ENCODE measurements at regions not wholly inside any gene's neighbourhood (a gene's known extent, or its start where the extent isn't known, plus 50 kb on each side); places are given as distances from the start of the nearest gene placed in this dataset.
A peak's percentile ranks its signal among the peaks of the same experiment; 100 is the strongest.

DNA sequence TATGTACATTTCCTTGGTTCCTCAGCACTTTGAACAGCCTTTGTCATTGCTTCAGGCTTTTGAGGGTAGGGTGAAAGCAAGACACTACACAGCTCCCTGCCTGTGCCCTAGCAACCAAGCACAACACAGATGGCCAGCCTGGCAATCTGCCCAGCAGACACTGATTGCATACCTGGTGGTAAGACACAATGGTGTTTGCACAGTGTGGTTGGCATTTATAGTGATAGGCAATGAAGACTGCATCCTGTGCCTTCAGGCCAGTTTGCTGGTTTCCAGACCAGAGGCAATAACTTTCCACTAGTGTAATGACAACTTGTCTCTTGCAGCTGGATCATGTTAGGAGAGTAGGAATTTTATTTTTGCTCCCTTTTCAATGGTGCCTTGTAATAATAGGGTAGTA, 144.5 kb upstream of the TNC start:
- DNase-seq: no peak

DNA sequence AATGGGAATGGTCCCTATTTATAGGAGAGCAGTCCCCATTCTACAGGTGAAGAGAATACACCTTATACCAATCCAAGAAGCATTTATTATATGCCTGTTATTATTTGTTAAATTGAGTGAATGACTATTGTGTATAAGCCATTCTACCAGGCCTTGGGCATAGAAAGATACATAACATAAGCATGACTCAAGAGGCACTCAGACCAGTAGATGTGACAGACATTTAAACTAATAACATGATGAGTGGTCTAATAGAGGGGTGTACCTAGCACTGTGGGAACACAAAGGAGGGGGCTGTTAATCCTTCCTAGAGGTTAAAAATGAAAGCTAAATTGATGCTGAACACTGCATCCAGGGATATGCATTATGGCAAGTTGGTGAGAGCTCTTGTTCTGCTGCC, 145.0 kb upstream of the TNC start:
- no peak for DNase-seq

DNA sequence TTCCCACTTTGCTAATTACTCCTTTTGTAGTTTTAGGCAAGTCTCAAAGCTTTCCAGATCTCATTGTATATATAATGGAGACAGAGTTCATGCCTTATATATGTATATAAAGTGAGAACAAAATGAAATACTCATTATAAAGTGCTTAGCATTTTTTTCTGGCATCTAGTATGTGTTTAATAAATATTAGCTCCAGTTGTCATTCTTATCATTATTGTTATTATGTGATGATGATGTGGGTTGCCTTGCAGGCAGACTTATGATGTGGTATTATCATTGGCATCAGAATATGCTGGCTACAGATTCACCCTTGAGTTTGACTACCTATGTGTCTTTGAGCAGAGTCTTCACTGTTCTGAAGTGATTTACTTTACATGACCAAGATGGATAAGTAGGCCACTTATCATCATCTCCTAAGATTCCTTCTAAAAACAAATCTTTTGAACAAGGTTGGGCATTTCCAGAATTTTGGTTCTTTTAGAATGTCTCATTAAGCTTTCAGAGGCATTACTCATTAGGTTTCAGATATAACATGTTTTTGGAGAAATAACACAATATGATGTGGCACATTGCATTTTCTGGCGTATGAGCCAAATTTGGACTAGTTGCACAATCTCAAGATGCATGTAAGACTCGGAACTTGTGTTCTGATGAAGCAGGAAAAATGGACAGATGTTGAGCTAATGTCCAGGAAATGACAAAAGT, 145.6 kb upstream of the TNC start:
- no peak for DNase-seq

DNA sequence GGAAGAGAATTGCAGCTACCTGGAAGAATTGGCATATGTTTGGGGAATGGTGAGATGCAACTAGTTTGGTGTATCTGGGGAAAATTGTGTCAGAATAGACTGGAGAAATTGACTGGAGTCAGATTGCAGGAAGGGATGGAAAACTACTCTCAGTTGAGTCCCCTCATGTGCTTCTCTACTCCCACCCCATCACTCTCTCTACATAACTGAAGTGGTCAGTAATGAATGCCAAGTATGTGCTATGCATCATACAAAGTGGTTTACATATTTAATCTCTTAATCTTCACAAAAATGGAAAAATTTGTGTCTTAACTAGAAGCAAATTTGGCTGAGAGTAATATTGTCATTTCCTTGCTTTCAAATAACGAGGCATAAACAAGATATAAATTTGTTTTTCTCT, 146.4 kb upstream of the TNC start:
- no peak for DNase-seq

DNA sequence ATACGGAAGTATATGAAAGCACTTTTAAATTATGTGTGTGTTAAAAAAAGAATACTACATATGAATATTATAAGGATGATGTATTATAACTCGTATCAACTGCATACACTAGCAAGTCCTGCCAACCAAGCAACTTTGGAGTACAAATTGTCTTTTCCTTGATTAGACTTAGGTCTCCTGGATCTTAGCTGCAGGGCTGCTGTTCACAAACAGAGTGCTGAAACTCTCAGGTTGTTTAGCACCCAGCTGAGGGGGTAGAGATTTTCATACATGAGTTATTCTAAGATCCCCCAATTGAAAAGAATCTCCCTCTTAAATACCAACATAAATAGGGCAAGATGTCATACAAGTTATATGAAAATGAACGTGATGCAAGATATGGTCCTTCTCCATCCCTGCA, 149.8 kb upstream of the TNC start:
- DNase-seq: no peak

DNA sequence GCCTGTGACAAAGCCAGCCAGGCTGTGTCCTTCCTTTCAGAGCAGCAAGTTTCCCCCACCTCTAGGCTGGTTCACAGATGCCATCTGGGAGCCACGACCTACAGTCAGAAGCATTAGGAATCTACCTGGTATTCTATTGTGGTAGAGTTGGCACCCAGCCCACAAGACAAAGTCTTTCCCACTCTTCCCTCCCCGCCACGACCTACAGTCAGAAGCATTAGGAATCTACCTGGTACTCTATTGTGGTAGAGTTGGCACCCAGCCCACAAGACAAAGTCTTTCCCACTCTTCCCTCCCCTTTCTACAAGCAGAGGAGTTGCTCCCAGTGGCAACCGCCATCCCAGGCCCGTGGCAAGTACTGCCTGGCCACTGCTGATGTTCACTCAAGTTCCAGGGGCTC, 157.8 kb upstream of the TNC start:
- no peak for DNase-seq

DNA sequence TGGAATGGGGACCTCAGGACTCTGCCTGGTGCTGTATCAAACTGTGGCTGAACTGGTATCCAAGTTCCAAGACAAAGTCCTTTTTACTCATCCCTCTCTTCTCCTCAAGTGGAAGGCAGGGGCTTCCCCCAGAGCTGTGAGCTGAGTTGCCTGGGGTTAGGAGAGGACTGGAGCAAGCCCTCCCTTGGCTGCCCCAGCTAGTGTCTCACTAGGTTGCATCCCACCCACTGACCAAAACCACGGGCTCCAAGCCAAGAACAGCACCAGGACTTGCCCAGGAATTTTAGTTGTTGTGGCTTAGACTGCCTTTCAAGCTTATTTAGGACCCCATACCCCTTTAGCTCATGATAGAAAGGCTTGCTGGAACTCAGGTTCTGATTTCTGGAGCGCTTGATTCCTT, 158.7 kb upstream of the TNC start:
- no peak for DNase-seq

DNA sequence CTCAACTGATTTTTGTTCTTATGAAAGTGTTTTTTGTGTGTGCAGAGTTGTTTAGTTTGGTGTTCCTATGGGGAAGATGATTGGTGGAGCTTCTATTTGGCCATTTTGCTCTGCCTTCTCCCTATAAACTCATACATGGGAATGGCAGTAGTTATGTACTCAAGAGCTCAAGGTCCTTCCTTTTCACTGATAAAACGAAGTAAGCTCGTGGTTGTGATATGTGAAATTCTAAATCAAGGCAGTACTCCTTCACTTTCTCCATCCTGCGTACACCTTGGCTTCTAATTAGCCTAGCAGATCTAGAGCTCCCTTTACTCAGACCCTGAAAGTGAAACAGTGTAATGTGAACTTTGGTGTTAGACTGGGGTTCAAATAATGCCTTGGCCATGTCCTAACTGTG, 159.3 kb upstream of the TNC start:
- no peak for DNase-seq

DNA sequence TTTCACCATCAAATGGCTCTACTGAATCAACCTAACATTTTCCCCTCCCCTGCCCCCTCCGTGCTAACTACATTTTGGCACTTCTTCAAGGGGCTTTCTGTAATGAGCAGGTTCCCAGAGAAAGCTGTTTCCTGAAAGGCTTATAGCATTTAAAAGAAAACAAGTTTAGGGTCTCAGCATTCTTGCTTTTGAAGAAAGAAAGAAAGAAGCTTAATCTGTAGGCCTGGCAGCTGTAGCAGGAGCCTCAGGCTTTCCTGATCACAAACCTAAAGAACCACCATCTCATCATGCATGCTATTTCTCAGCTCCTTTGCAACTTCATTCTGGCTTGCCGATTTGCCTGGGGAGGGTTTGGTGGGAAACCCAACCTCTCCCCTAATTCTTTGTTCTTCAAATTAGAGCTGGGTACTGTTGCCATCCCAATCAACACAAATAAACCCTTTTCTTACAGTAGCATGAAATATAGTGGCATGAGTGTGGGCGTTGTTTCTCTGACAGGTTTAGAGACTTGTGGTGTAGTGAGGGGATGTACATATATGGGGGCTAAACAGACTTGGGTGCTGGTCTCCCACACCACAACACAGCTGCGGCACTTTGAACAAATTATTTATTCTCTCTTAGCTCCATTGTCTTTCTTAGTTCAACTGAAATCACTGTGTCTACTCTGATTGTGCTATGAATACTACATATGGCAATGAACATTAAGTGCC, 160.5 kb upstream of the TNC start:
- no peak for DNase-seq

DNA sequence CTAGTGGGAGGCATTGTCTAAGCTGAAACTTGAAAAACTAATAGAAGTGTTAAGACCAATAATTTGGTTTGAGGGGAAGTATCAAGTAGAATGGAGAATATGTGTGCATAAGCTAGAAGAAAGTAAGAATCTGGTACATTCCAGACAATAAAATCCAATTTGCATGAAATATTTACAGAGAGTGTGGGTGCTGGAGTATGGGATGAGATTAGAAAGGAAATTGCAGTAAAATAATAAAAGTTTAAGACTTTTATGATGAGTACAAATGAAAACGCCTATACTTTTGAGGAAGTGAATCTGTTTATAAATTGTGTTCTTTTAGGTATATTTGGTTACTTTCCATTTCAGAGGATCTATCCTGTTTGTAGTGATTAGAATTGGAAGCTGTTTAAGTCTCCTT, 165.4 kb upstream of the TNC start:
- no peak for DNase-seq

DNA sequence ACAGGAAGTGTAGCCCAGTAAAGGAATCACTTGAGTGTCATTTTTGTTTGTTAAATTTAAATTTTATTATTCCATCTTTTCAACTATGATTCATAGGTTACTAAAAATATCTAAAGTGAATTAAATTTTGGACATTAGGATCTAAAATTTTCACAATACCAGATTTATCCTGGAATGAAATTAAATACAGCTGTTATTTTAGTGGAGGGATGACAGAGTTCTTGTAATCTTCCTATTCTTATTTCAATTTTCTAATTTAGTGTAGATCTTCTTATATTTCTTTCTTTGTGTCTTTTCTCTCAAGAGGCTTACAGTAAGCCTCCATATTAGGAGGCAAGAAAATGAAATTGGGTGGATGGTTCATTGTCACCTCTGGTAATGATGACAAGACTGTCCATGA, 167.9 kb upstream of the TNC start:
- no peak for DNase-seq

DNA sequence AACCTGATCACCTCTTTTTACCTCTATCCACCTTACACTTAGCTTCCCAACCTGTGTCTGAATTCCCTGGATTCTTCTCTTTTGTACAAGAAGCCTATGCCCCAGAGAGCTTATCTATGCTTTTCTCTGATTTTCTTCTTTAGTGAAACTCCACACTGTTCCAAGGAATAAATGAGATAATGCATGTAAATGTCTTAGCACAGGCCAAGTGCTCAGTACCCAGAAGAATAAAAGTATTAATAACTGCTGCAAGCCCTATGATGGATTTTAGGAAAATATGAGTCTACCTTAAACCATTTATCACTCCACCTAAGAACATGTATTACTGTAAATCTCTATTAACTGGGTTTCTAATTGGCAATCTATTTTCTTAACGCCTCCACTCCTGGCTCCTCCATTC, 168.5 kb upstream of the TNC start:
- no peak for DNase-seq

DNA sequence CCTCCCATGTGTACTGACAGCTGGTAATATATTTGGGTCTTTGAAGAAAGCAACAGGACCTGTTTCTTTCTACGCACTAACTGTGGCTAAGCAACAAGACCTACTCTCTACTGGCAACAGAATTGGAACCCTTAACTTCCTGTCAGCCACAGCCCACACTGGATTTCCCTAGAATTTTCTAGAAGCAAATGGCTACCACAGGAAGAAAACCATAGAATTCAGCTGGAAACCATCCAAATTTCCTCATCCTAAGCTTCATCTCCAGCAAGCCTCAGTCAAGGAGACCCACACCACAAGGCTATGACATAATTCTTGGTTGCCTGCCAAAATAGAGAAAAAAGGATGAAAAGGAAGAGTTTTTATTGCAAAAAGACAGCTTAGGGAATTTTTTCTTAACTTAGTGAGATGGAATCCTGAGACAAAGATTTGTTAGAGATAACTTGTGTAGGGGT, 171.8 kb upstream of the TNC start:
- DNase-seq: no peak

DNA sequence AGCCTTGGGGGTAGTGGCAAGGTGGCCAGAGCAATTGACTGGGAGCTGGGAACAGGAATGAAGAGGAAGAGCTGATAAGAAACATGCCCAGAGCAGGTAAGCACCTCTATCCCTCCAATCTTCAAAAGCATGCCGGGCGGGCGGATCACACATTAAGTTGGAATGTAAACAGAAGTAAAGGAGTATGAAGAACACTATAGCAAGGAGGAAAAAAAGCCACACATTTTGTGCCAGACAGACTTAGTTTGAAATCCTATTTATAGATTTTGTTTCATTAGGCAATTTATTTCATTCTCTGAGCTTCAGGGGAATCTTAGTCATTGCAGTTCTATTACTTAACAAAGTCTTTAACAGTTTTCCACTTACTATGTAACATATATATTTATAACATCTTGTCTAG, 173.9 kb upstream of the TNC start:
- DNase-seq: no peak

DNA sequence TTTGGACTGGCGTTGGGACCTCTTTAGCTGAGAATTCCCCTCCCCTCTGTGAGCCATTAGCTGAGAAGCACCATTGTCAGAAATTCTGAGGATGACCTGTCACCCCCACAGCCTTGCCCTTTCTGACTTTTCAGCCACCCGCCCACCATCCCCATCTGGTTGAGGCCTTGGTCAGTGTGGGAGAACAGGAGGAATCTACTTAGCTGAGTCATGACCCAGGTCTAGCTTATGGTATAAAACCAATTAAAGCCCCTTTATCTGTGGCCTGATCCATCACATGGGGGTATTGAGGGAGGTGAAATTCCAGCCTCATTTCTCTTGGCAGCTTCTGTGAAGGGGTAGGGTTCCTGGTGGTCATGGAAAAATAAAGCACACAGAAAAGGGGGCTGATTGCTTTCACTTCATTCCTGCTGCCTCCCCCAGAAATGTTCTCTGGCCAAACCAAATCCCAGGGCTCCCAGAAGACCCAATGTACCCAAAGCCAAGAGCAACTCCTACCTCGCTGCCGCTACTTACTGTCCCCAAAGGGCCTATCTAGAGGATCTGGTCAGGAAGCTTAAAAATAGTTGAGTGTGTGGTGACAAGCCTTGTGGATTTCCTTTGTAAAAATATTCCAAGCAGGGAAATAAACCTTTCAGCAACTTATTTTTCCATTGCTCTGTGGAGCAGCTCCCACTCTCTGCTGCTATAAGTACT, 174.8 kb upstream of the TNC start:
- DNase-seq: no peak

DNA sequence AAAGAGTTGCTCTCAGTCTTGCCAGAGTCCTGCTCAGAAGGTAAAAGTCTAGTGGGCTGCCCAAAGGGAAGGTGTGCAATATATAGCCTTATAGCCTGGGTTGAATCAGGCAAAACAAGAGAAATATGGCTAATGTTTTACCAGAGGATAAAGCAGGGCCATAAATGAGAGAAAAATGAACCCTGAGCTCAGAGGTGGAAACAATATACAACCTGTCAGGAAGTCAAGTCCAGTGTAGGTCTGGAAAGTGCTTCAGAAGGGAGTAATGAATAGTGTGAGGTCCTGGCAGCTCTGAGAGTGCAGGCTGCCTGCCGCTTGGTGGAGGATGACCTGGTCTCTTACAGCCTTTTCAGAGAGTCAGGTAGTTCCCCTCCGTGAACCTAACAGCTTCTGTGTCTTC, 177.8 kb upstream of the TNC start:
- no peak for DNase-seq

DNA sequence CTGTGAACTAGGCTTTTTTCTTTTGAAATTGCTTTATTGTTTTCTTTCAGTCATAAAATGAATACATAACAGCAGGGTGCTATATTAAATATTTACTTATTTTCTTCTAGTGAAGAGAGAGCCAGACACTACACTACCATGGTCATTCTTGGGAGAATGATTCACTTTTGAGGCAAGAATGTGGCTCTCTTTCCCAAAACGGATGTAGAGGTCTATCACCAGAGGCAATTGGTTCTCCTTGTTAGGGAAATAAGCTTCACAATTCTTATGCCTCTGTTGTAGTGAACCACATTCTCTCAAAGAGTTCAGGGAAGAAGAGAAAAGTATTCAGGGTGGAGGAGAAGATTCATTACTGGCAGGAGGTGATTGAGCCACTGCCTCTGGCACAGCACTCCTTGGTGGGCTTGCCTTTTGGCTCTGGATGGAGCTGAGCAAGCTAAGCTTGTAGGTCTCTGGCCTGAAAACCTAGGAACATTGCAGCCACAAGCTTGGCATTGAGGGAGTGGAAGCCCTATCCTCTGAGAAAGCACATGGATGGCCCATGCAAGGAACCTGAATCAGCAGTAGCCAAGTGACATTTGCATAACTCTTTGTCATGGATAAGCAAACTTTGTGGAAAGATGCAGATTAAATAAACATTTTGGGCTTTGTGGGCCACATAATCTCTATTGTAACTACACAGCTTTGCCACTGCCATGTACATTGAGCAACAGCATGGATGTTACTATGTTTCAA, 179.0 kb upstream of the TNC start:
- no peak for DNase-seq

DNA sequence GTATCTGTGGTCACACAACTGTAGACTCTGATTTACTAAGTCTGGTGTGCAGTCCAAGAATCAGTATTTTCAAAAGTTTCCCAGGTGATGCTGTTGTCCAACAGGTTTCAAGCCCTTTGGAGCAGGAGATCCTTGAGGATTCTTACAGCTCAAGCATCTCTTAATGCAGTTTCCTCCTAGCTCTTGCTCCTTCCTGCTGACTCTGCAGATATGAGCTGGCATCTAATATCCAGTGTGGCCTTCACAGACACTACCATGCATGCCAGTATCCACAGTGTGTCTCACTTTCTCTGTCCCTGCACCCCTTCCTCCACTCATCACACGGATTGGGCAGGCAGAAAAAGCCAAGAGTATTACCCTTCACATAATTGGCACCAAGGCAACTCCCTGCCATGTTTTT, 182.2 kb upstream of the TNC start:
- no peak for DNase-seq

DNA sequence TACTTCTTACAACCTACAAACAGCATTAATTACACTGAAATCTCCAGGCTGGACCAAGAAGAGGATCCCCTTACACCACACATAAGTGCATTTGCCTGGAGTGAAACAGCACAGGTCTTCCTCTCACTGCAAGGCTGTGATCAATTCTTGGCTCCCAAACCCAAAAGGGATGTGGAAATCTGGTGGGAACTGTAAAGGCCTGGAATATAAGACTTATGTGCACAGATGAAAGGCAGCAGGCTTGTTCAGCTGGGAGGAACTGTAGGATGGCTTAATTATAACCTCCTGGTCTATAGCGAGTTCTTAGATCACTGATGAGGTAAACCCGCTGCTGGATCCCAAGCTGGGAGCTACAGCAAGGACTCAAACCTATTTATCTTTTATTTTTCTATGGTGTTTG, 182.9 kb upstream of the TNC start:
- no peak for DNase-seq

DNA sequence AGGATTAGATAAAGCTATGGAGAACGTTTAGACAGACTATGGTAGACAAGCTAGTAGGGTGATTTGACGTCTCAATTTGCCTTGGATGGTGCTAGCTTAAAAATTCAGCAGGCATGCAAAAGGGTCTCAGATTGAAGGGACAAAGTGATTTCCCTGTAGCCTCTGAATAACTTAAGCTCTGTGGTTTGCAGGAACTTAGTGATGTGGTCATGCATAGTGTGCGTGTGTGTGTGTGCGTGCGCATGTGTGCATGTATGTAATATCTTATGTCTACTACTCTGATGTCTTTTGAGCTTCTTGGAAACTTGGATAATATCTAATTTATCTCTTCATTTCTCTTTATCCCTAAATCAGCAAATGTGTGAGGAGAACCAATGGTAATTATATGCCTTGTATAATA, 183.6 kb upstream of the TNC start:
- DNase-seq: no peak

DNA sequence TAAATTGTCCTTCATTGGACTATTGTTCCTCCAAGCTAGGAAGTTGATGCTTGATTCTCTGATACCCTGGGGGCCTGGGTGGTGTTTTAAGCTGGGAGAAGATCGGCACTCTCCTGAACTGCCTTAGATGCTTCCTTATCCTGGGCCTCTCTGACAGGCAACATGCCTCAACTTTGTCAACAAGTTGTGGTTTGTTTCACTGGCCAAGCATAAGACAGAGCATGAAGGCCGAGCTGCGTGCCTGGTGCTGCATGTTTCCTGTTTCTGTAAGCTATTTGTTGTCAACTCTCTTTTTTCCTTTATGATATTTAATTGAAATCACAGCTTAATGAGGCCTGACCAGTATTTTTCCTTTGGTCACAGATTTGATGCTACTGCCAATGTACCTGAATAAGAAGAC, 187.6 kb upstream of the TNC start:
- DNase-seq: no peak

DNA sequence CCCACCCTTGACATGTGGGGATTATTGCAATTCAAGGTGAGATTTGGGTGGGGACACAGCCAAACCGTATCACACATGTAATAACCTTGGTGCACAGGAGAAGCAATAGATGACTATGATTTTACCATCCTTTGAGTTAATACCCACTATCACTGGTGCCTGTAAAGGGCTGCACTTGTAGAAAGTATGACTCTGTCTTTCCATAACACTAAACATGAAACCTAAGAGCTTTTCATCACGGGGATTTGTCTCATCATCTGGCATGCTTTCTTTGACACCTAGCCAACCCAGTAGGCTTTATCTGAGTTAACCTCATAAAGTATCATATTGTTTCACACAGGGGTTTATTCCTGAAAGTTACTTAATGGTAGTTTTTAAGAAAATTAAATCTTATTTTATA, 188.9 kb upstream of the TNC start:
- DNase-seq: peak; percentile 6

DNA sequence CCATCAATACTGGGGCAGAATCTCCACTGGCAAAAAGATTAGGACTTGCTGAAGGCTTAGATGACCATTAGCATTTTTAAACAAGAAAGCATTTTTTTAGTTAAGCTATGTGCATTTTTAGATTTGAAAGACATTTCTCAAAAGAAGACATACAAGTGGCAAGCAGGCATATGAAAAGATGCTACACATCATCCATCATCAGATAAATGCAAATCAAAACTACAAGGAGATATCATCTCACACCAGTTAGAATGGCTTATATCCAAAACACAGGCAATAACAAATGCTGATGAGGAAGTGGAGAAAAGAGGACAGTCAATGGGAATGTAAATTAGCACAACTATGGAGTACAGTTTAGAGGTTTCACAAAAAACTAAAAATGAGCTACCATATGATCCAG, 195.6 kb upstream of the TNC start:
- DNase-seq: no peak

DNA sequence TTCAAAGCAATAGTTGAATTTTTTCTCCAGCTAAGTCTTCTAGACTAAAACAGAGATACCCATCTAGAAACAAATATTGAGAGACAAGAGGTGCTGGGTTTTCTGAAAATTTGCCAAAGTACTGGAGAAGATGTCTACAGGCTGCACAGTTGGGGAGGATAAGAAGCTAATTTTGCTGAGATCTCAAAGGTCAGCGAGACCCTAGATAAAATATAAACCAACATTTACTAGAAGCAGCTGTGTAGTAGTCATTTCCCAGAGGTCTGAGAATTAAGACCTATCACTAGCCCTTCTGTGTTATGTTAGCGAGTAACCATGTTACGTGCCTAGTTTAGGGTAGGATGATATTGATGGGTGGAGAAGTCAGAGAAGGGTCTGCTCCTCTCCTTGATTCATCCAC, 208.5 kb upstream of the TNC start:
- DNase-seq: no peak
